B cell (primary cell): ENCODE measurements at regions not wholly inside any gene's neighbourhood (a gene's known extent, or its start where the extent isn't known, plus 50 kb on each side); places are given as distances from the start of the nearest gene placed in this dataset.

Experiments used
- ATAC-seq: fragments of 200-7000 bp; cut with Tn5 transposase; one replicate; pipeline ENCODE4 v1.10.0; 2021; ENCODE audit warnings: low read depth, mild to moderate bottlenecking, moderate number of reproducible peaks, moderate library complexity
- CTCF ChIA-PET: fragments of 350-600 bp; sonication (Branson Sonifier 250); formaldehyde crosslinking; loops from one replicate; lab custom pipeline; 2021; ENCODE audit warnings: antibody characterized with exemption, inconsistent platforms; lab: Charles Lee
- POLR2A ChIA-PET: fragments of 350-600 bp; sonication (Branson Sonifier 250); formaldehyde crosslinking; loops from one replicate; lab custom pipeline; 2021; ENCODE audit warnings: antibody characterized with exemption; lab: Charles Lee
- DNase-seq: peaks from one replicate; pipeline ENCODE4 v3.0.0; 2013
- H2AFZ ChIP-seq: 2 replicates; pipeline ENCODE4 v1.6.1; 2012; ENCODE audit warnings: mild to moderate bottlenecking, low read depth, low read length; ENCODE audit not compliant: insufficient read depth, poor library complexity, severe bottlenecking
- H3K27ac ChIP-seq, 2 donors: 1 replicate in 1 of 2; 2 replicates in 1 of 2; pipeline ENCODE4 v1.5.1; 2012 to 2013; ENCODE audit warnings: low read length in 2 of 2, mild to moderate bottlenecking in 2 of 2, moderate library complexity in 1 of 2
- H3K27me3 ChIP-seq, 4 experiments: fragments of 200-600 bp in 1 of 4; sonication (generic) in 1 of 4; replicated peaks in 1 of 4; 1 replicate in 2 of 4; 2 replicates in 2 of 4; pipeline versions ENCODE4 v1.6.1 to v1.7.0; 2013 to 2016; ENCODE audit warnings: low read length in 3 of 4, mild to moderate bottlenecking in 2 of 4, mixed read lengths in 1 of 4, moderate library complexity in 1 of 4; ENCODE audit not compliant: insufficient read depth in 4 of 4, control insufficient read depth in 3 of 4; ENCODE audit errors: control extremely low read depth in 1 of 4
- H3K36me3 ChIP-seq, 2 experiments: replicated peaks in 1 of 2; 1 replicate in 1 of 2; 2 replicates in 1 of 2; pipeline versions ENCODE4 v1.6.1 to v1.7.1; 2013; ENCODE audit warnings: low read length in 1 of 2; ENCODE audit not compliant: insufficient read depth in 2 of 2, control insufficient read depth in 1 of 2; ENCODE audit errors: control extremely low read depth in 1 of 2, extremely low read depth in 1 of 2
- H3K4me1 ChIP-seq, 2 donors: fragments of 200-600 bp in 1 of 2; sonication (generic) in 1 of 2; 1 replicate in 1 of 2; 2 replicates in 1 of 2; pipeline versions ENCODE4 v1.5.1 to v1.6.1; 2013 to 2017; ENCODE audit warnings: low read length in 2 of 2; ENCODE audit not compliant: control insufficient read depth in 2 of 2, insufficient read depth in 2 of 2
- H3K4me2 ChIP-seq: replicated peaks from 2 replicates; pipeline ENCODE3; 2012; ENCODE audit warnings: mild to moderate bottlenecking, low read depth, low read length; ENCODE audit not compliant: poor library complexity, severe bottlenecking
- H3K4me3 ChIP-seq, 5 experiments: fragments of 200-600 bp in 1 of 5; sonication (generic) in 1 of 5; 1 replicate in 3 of 5; 2 replicates in 2 of 5; pipeline versions ENCODE4 v1.5.1 to v1.7.0; 2011 to 2016; ENCODE audit warnings: low read length in 4 of 5, mild to moderate bottlenecking in 4 of 5, low read depth in 2 of 5, control low read depth in 1 of 5, moderate library complexity in 1 of 5; ENCODE audit not compliant: insufficient read depth in 1 of 5; ENCODE audit errors: control extremely low read depth in 1 of 5, extremely low read depth in 1 of 5
- H3K79me2 ChIP-seq: fragments of 200-600 bp; sonication (generic); one replicate; pipeline ENCODE4 v1.6.0; 2016; ENCODE audit warnings: low read length; ENCODE audit not compliant: control insufficient read depth, insufficient read depth
- H3K9ac ChIP-seq: fragments of 200-600 bp; sonication (generic); 2 replicates; pipeline ENCODE4 v1.6.1; 2017; ENCODE audit warnings: mild to moderate bottlenecking, low read length, moderate library complexity
- H3K9me3 ChIP-seq, 3 donors: one replicate each; pipeline versions ENCODE4 v1.6.1 to v1.7.1; 2013; ENCODE audit warnings: low read length in 2 of 3; ENCODE audit not compliant: control insufficient read depth in 2 of 3, insufficient read depth in 1 of 3; ENCODE audit errors: control extremely low read depth in 1 of 3
- H4K20me1 ChIP-seq: 2 replicates; pipeline ENCODE4 v1.6.0; 2012; ENCODE audit warnings: mild to moderate bottlenecking, low read length; ENCODE audit not compliant: insufficient read depth, control insufficient read depth, poor library complexity, severe bottlenecking
- H3K27ac Mint-ChIP-seq: one replicate; pipeline ENCODE4 v1.8.0; 2021; ENCODE audit warnings: mixed read lengths
- H3K27me3 Mint-ChIP-seq: one replicate; pipeline ENCODE4 v1.8.0; 2021; ENCODE audit warnings: mixed read lengths
- H3K4me1 Mint-ChIP-seq: one replicate; pipeline ENCODE4 v1.8.0; 2021; ENCODE audit warnings: mixed read lengths
- H3K4me3 Mint-ChIP-seq: one replicate; pipeline ENCODE4 v1.8.0; 2021; ENCODE audit warnings: mixed read lengths
- H3K9me3 Mint-ChIP-seq: one replicate; pipeline ENCODE4 v1.8.0; 2022; ENCODE audit warnings: mixed read lengths; ENCODE audit not compliant: insufficient read depth
- CTCF ChIP-seq: fragments of 200-600 bp; IDR thresholded peaks from one replicate; pipeline ENCODE4 v1.8.0; 2022; ENCODE audit warnings: antibody characterized with exemption, mild to moderate bottlenecking
- EZH2 ChIP-seq: IDR thresholded peaks from 2 replicates; pipeline ENCODE4 v1.6.1; 2012; ENCODE audit warnings: borderline replicate concordance, low read depth, mild to moderate bottlenecking, moderate library complexity, low read length; ENCODE audit not compliant: insufficient read depth, poor library complexity, severe bottlenecking
- WGBS: methylation state at CpG from one replicate; pipeline ENCODE4 v1.1.5; 2013; ENCODE audit warnings: missing lambda C conversion rate; ENCODE audit not compliant: insufficient coverage; 5-methylcytosine and 5-hydroxymethylcytosine counted together
- intact Hi-C: fragments of 100-400 bp; cut with micrococcal nuclease; formaldehyde crosslinking; loops from one replicate; pipeline ENCODE4 v1.10.0; 2022

DNA sequence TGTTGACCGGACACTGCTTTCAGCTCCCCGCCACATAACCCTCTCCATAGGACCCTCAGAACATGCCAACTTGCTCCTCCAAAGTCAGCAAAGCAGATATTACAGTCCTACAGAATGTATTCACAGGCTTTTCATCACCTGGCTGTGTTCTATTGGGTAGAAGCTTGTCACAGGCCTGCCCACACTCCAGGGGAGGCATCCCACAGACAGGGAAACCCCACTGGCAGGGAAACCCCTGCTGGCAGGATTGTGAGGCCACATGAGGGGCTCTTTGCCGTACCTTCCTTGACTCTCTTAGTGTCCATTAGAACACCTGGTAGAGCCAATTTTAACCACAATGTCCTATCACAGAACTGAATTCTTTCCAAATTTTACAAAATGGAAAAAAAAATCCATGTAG lies 344.2 kb upstream of the MGMT start:
- no peak overlapping the region for H3K9ac ChIP-seq
- no peaks in the 10 kb centered on the region for H4K20me1 ChIP-seq
- no peaks in the 10 kb centered on the region for H3K79me2 ChIP-seq
- H3K9me3 ChIP-seq: peaks cover 0 to 3% (median 0%) of the 10 kb centered on the region in 3 donors
- CTCF ChIA-PET: no interaction called here
- no peak overlapping the region for H3K4me3 Mint-ChIP-seq
- H3K36me3 ChIP-seq: no peaks in the 10 kb centered on the region
- peaks cover 4% of the 10 kb centered on the region for H3K9me3 Mint-ChIP-seq
- H3K27ac ChIP-seq: no peak overlapping the region
- H3K4me1 Mint-ChIP-seq: no peaks in the 10 kb centered on the region
- ATAC-seq (no peak), DNase-seq (no peak)
- no peak overlapping the region for H2AFZ ChIP-seq
- POLR2A ChIA-PET: no interaction called here
- H3K4me1 ChIP-seq: no peaks in the 10 kb centered on the region
- H3K27me3 ChIP-seq: no peaks in the 10 kb centered on the region
- intact Hi-C loops: no loop called here
- H3K27ac Mint-ChIP-seq: no peak overlapping the region
- no peaks in the 10 kb centered on the region for H3K27me3 Mint-ChIP-seq
- WGBS: 100% methylated on average over 3 of the region's 3 CpGs
- no peak overlapping the region for H3K4me2 ChIP-seq
- H3K4me3 ChIP-seq: no peak overlapping the region
- no peak for TF ChIP-seq EZH2
- TF ChIP-seq CTCF: no peak

- Histone ChIP-seq H3K27ac (no peak overlapping the region), H3K4me2 (no peak overlapping the region), H3K27me3 (no peaks in the 10 kb centered on the region), H3K9me3 (no peaks in the 10 kb centered on the region), H3K4me3 (no peak overlapping the region), H3K9ac (no peak overlapping the region), H3K36me3 (no peaks in the 10 kb centered on the region), H4K20me1 (no peaks in the 10 kb centered on the region), H3K4me1 (no peaks in the 10 kb centered on the region), H2AFZ (no peak overlapping the region), H3K79me2 (no peaks in the 10 kb centered on the region)
- POLR2A ChIA-PET: no interaction called here
- DNase-seq (no peak), ATAC-seq (no peak)
- CTCF ChIA-PET: no interaction called here
- Mint-ChIP-seq H3K9me3 (peaks cover 4% of the 10 kb centered on the region), H3K27me3 (no peaks in the 10 kb centered on the region), H3K4me3 (no peak overlapping the region), H3K4me1 (no peaks in the 10 kb centered on the region), H3K27ac (no peak overlapping the region)
- intact Hi-C loops: no loop called here
- 58% methylated on average over 4 of the region's 6 CpGs for WGBS
- no peak for TF ChIP-seq CTCF
- no peak for TF ChIP-seq EZH2
Observed at GRCh38 chr10:129123428-129123827, 343.6 kb upstream of the MGMT start.
